SH-SY5Y (cell line): ENCODE measurements at regions not wholly inside any gene's neighbourhood (a gene's known extent, or its start where the extent isn't known, plus 50 kb on each side); places are given as distances from the start of the nearest gene placed in this dataset.

Experiments used
- GATA2 ChIP-seq: IDR thresholded peaks from 2 replicates; pipeline ENCODE4 v1.6.1; 2011; ENCODE audit warnings: mild to moderate bottlenecking, low read depth, low read length
- GATA3 ChIP-seq: IDR thresholded peaks from 2 replicates; pipeline ENCODE4 v1.6.1; 2011; ENCODE audit warnings: low read depth, mild to moderate bottlenecking, low read length, moderate library complexity

- no peak for TF ChIP-seq GATA2
- TF ChIP-seq GATA3, result no peak
These were observed 155.8 kb downstream of the TDRD15 start for GRCh38 chr2:21279525-21279924.
